Omental fat pad (tissue), 1 donor: ENCODE measurements at regions not wholly inside any gene's neighbourhood (a gene's known extent, or its start where the extent isn't known, plus 50 kb on each side); places are given as distances from the start of the nearest gene placed in this dataset.
"Not testable (repeated sequence)": the region's sequence is repeated elsewhere in the genome, so short reads cannot be mapped to it uniquely, and the experiment has no call there.

ENCODE experiments used
- ATAC-seq: fragments of 150-250 bp; one replicate; pipeline ENCODE4 v1.9.1; 2016; ENCODE audit warnings: mild to moderate bottlenecking, moderate library complexity; ENCODE audit not compliant: low FRiP score
- DNase-seq: peaks from one replicate; pipeline ENCODE4 v3.0.0-alpha.2; 2019; ENCODE audit warnings: low spot score

DNA sequence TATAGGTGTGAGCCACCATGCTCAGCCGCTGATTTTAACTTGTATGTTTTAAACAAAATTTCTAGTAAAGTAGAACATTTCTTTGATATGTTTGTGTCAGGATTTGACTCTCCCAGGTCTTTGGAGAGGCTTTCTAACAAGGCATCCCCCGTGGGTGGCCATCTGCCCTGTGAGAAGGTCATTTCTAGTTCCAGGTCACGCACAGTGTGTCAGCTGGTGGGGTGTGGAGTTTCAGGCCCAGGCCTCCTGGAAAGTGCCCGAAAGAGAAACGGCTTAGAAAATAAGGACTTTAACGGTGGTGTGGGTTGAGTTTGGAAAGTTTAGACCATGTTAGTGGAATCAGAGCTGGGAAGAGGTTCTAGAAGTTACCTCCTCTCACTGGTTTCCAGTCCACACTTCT, 61.0 kb downstream of the SPDYE17 start:
- not testable (repeated sequence) for DNase-seq, ATAC-seq

- not testable (repeated sequence) for DNase-seq, ATAC-seq
Measured at GRCh38 chr7:76969892-76970291, 62.3 kb downstream of the SPDYE17 start.

GRCh38 chr7:76965731-76966548, 66.2 kb downstream of the SPDYE17 start:
- DNase-seq = not testable (repeated sequence)
- peak; percentile 88 for ATAC-seq

DNA sequence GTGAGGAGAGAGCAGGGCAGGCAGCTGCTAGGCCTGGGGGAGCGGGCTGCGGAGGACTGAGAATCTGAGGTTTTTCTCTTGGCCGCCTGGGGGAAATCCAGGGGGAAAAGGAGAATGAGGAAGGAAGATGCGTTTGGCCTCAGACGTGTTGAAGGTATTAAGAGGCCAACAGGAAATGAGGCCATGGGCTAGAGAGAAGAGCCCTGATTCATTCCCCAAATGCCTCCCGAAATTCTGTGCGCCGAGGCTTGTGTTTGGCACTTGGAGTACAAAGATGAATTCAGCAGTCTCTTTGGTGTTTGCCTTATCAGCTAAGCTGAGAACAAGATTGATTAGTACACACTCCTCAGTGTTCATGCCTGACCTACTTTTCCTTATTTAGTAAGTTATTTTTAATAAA, 68.1 kb downstream of the SPDYE17 start:
- ATAC-seq = peak; percentile 39
- not testable (repeated sequence) for DNase-seq

GRCh38 chr7:76963061-76963460, 69.1 kb downstream of the SPDYE17 start:
- ATAC-seq, DNase-seq: not testable (repeated sequence)

DNA sequence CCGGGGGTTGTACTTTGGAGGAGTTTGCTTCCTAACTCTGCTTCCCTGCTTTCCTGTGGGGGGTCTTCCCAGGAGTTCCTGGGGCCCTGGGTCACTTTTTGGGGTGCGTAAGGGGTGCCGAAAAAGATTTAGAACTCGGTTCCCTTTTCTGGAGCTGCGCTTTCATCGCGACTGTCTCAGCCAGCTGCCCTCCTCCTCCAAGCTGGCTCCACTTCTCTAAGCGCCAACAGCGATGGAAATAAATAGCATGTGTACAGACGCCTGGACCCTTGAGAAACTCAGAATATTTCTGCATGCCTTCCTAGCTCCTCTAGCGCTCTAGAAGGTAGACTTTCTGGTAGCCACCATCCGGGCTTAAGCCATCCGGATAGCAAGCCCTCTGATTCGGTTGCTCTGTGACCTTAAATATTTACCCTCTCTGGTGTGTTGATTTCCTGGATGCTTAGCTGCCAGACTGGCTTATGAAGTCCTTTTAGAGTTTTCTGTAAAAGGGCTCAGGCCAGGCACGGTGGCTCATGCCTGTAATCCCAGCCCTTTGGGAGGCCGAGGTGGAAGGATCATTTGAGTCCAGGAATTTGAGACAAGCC, 71.7 kb downstream of the SPDYE17 start:
- not testable (repeated sequence) for ATAC-seq, DNase-seq

GRCh38 chr7:76959573-76960399, 72.4 kb downstream of the SPDYE17 start:
- DNase-seq = not testable (repeated sequence)
- ATAC-seq = peak; percentile 89

DNA sequence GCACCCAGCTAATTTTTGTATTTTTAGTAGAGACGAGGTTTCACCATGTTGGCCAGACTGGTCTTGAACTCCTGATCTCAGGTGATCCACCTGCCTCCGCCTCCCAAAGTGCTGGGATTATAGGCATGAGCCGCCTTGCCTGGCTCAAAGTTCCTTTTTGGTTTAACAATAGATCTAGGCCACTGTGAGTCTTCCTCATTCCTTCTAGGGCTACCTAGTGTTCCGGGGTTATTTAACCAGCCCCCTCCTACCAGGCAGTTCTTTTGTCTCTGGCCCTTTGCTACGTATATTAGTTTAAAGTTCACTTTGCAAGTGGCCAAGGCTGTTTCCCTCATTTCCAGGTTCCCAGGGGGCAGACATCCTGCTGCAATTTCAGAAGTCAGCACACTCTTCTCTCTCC, 75.6 kb downstream of the SPDYE17 start:
- ATAC-seq, DNase-seq: not testable (repeated sequence)

DNA sequence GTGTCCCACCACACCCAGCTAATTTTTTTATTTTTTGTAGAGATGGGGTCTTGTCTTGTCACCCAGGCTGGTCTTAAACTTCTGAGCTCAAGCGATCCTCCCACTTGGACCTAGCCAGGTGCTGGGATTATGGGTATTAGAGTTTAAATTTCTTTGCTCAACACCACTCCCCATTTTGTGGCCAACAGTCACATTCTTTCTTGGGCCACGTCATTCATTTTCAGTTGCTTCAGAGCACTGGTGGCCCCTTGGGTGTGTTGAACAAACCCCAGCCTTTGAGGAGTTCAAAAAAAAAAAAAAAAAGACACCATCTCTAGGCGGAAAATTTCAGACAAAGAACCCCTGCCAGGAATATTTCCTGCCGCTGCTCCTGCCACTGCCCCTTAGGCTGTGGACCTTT, 77.0 kb downstream of the SPDYE17 start:
- DNase-seq, ATAC-seq: not testable (repeated sequence)

DNA sequence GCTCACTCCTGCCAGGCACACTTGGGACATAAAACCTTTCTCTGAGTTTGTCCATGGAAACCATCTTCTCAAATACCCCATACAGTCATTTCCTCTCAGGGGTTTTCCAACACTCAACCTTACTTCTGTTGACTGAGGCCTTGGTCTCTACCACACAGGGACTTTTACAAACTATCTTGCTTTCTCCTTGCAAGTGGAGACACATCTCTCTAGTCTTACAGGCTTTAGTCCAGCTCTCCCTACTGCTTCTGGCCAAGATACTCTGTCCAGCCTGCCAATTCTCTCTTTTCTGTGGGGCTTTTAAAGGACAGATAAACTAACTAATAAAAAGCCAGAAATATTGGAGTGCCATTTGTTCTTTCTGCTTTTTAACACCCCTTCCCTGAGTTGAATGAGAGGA, 87.6 kb downstream of the SPDYE17 start:
- not testable (repeated sequence) for DNase-seq, ATAC-seq

GRCh38 chr7:76941809-76942765, 90.1 kb downstream of the SPDYE17 start:
- DNase-seq, ATAC-seq: not testable (repeated sequence)

- ATAC-seq, DNase-seq: not testable (repeated sequence)
Measured at GRCh38 chr7:76937781-76938180, 94.4 kb downstream of the SPDYE17 start.

DNA sequence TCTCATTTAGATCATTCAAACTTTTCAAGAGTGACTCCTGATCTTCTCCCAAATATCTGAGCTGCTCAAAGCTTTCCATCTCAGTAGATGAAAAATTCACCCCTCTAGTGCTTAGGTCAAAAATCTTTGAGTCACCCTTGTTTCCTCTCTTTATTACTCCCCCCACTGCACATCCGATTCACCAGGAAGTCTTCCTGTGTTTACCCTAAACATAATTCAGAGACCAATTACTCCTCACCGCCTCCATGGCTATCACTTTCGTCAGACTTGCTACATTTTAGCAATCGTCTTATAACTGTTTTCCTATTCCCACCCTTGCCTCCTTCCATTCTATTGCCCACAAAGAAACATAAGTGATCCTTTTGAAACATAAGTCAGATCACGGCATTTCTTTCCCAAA, 94.8 kb downstream of the SPDYE17 start:
- DNase-seq, ATAC-seq: not testable (repeated sequence)

DNA sequence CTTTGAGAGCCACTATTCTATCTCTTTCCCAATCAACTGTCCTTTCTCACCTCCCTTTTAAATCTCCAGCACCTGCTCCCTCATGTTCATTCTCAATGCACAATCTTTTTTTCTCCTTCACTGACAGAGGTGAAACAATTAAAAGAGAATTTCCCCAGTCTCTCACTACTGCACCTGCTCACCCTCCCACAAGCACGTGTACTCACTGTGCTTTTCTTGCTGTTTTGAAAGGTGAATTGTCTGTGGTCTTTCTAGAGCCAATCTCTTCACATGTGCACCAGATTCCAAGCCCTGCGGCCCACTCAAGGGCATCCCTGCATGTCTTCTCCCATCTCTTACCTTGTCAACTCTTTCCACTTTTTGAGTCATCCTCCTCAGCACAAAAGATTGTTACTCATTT, 95.8 kb downstream of the SPDYE17 start:
- ATAC-seq = not testable (repeated sequence)

DNA sequence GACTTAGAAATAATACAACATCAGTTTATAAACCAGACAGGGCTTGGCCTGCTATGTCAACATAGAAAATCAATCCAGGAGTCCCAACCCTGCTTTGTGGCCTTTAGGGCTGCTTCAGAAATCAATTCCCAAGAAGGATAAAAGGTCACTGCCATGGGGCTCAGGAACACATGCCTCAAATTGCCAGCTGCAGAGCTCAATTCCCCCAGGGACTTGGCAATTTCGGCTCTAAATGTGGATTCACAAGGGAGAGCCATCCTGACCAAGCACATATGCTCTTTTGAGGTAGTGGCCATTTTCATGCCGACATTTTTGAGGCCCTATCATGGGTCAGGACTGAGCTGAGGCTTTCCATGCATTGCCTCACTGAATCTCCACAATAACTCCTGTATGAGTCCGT, 97.5 kb downstream of the SPDYE17 start:
- not testable (repeated sequence) for DNase-seq, ATAC-seq

More for the DNA sequence above, 95.8 kb downstream of the SPDYE17 start:
- not testable (repeated sequence) for DNase-seq

GRCh38 chr7:76932957-76933356, 99.2 kb downstream of the SPDYE17 start:
- DNase-seq, ATAC-seq: not testable (repeated sequence)

DNA sequence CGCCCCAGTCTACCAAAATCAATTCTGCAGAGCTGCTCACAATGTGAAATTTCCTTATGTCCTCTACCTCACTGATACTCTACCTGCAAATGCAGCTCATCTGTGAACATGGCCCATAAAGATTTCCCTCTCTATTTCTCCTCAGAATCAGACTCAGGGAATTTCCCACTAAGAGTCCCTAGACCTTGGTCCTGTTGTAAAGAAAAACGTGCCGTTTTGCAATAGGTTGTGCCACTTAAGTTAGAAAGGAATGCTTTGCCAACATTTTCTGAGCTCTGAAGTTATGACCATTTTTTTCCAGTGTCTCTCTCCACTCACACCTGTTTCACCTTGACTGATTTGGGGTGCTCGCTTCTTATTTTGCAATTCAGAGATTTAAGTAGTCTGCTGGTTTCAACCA, 100.7 kb downstream of the SPDYE17 start:
- DNase-seq, ATAC-seq: not testable (repeated sequence)

- ATAC-seq, DNase-seq: not testable (repeated sequence)
Measured at GRCh38 chr7:76930416-76930815, 101.7 kb downstream of the SPDYE17 start.

GRCh38 chr7:76928751-76929150, 103.4 kb downstream of the SPDYE17 start:
- DNase-seq, ATAC-seq: not testable (repeated sequence)
